ENCODE measurements at regions not wholly inside any gene's neighbourhood (a gene's known extent, or its start where the extent isn't known, plus 50 kb on each side); places are given as distances from the start of the nearest gene placed in this dataset.

GRCh38 chr4:115424852-115425251 lies 311.4 kb upstream of the NDST4 start:
- no peak for TF ChIP-seq CTCF (IDR thresholded peaks at IDR 0.05)
- no peak for TF ChIP-seq EP300 (IDR thresholded peaks at IDR 0.05)
- no peak for TF ChIP-seq POLR2AphosphoS5 (IDR thresholded peaks at IDR 0.05)

Measured in esophagus muscularis mucosa (tissue), 4 donors.